Astrocyte (in vitro differentiated cells and primary cell): ENCODE measurements at regions not wholly inside any gene's neighbourhood (a gene's known extent, or its start where the extent isn't known, plus 50 kb on each side); places are given as distances from the start of the nearest gene placed in this dataset.

ENCODE experiments used
- DNase-seq: peaks from one replicate; pipeline ENCODE4 v3.0.0-alpha.2; 2010; ENCODE audit warnings: low read depth
- FAIRE-seq: peaks from 2 replicates; lab custom pipeline; 2011; peaks lifted over from hg19 to GRCh38; lab: Jason Lieb, UNC
- H2AFZ ChIP-seq: 2 replicates; pipeline ENCODE4 v1.6.0; 2012; ENCODE audit warnings: low read depth, low read length, inconsistent platforms
- H3K27ac ChIP-seq: 2 replicates; pipeline ENCODE4 v1.5.1; 2011; ENCODE audit warnings: low read depth, low read length, inconsistent platforms
- H3K27me3 ChIP-seq: 2 replicates; pipeline ENCODE4 v1.6.0; 2011; ENCODE audit warnings: low read length, inconsistent platforms; ENCODE audit not compliant: insufficient read depth
- H3K36me3 ChIP-seq: 2 replicates; pipeline ENCODE4 v1.5.1; 2011; ENCODE audit warnings: low read length, inconsistent platforms; ENCODE audit not compliant: insufficient read depth
- H3K4me1 ChIP-seq: 2 replicates; pipeline ENCODE4 v1.5.1; 2011; ENCODE audit warnings: low read length, inconsistent platforms; ENCODE audit not compliant: insufficient read depth
- H3K4me2 ChIP-seq: 2 replicates; pipeline ENCODE4 v1.6.0; 2012; ENCODE audit warnings: low read length, inconsistent platforms
- H3K4me3 ChIP-seq: 2 replicates; pipeline ENCODE4 v1.5.1; 2011; ENCODE audit warnings: low read depth, mild to moderate bottlenecking, low read length, inconsistent platforms; ENCODE audit not compliant: insufficient read depth
- H3K79me2 ChIP-seq: 2 replicates; pipeline ENCODE4 v1.6.0; 2012; ENCODE audit warnings: mild to moderate bottlenecking, low read length, inconsistent platforms; ENCODE audit not compliant: insufficient read depth
- H3K9ac ChIP-seq: 2 replicates; pipeline ENCODE4 v1.6.0; 2012; ENCODE audit warnings: mild to moderate bottlenecking, low read length, inconsistent platforms
- H3K9me3 ChIP-seq: 2 replicates; pipeline ENCODE4 v1.5.1; 2012; ENCODE audit warnings: low read depth, mild to moderate bottlenecking, low read length, inconsistent platforms; ENCODE audit not compliant: insufficient read depth
- H4K20me1 ChIP-seq: 2 replicates; pipeline ENCODE4 v1.6.0; 2012; ENCODE audit warnings: low read length, inconsistent platforms; ENCODE audit not compliant: insufficient read depth
- H3K27ac Mint-ChIP-seq: one replicate; pipeline ENCODE4 v1.8.0; 2021; ENCODE audit warnings: mild to moderate bottlenecking, mixed read lengths; ENCODE audit not compliant: unreplicated experiment
- H3K27me3 Mint-ChIP-seq: one replicate; pipeline ENCODE4 v1.8.0; 2021; ENCODE audit warnings: low read depth, mixed read lengths; ENCODE audit not compliant: unreplicated experiment
- H3K36me3 Mint-ChIP-seq: one replicate; pipeline ENCODE4 v1.8.0; 2021; ENCODE audit warnings: low read depth, mixed read lengths; ENCODE audit not compliant: unreplicated experiment
- H3K4me1 Mint-ChIP-seq: one replicate; pipeline ENCODE4 v1.8.0; 2021; ENCODE audit warnings: low read depth, mixed read lengths; ENCODE audit not compliant: unreplicated experiment
- H3K4me3 Mint-ChIP-seq: one replicate; pipeline ENCODE4 v1.8.0; 2021; ENCODE audit warnings: mild to moderate bottlenecking, moderate library complexity, mixed read lengths; ENCODE audit not compliant: unreplicated experiment
- H3K9me3 Mint-ChIP-seq: one replicate; pipeline ENCODE4 v1.8.0; 2021; ENCODE audit warnings: mild to moderate bottlenecking, mixed read lengths; ENCODE audit not compliant: unreplicated experiment
- CTCF ChIP-seq: IDR thresholded peaks from 2 replicates; pipeline ENCODE4 v1.5.1; 2011; ENCODE audit warnings: low read depth, mild to moderate bottlenecking, inconsistent platforms, low read length, moderate library complexity; ENCODE audit not compliant: insufficient read depth
- EZH2 ChIP-seq: IDR thresholded peaks from 2 replicates; pipeline ENCODE4 v1.6.1; 2012; ENCODE audit warnings: mild to moderate bottlenecking, low read length, inconsistent platforms; ENCODE audit not compliant: insufficient read depth

GRCh38 chr2:236861196-236861875, 224.4 kb upstream of the COPS8 start:
- peaks cover 17% of the 10 kb centered on the region for H3K9me3 Mint-ChIP-seq
- no peaks in the 10 kb centered on the region for H3K27me3 ChIP-seq
- H3K79me2 ChIP-seq, result no peaks in the 10 kb centered on the region
- H3K4me3 Mint-ChIP-seq, result no peak overlapping the region
- H3K9ac ChIP-seq, result no peak overlapping the region
- H3K4me1 ChIP-seq, result peaks cover 13% of the 10 kb centered on the region
- H2AFZ ChIP-seq, result no peak overlapping the region
- no peak overlapping the region for H3K4me3 ChIP-seq
- no peak overlapping the region for H3K4me2 ChIP-seq
- peaks cover 9% of the 10 kb centered on the region for H3K9me3 ChIP-seq
- no peaks in the 10 kb centered on the region for H3K36me3 ChIP-seq
- H3K4me1 Mint-ChIP-seq, result peaks cover 16% of the 10 kb centered on the region
- H3K27me3 Mint-ChIP-seq, result peaks cover 15% of the 10 kb centered on the region
- FAIRE-seq (no peak), DNase-seq (no peak)
- H3K36me3 Mint-ChIP-seq, result no peaks in the 10 kb centered on the region
- no peak for TF ChIP-seq CTCF
- no peak for TF ChIP-seq EZH2
- no peaks in the 10 kb centered on the region for H4K20me1 ChIP-seq
- H3K27ac Mint-ChIP-seq, result no peak overlapping the region
- no peak overlapping the region for H3K27ac ChIP-seq

- H4K20me1 ChIP-seq, result no peaks in the 10 kb centered on the region
- TF ChIP-seq CTCF (no peak), EZH2 (no peak)
- Mint-ChIP-seq H3K9me3 (peaks cover 17% of the 10 kb centered on the region), H3K4me3 (no peak overlapping the region), H3K27me3 (peaks cover 11% of the 10 kb centered on the region), H3K36me3 (no peaks in the 10 kb centered on the region), H3K27ac (no peak overlapping the region), H3K4me1 (peaks cover 12% of the 10 kb centered on the region)
- H3K9me3 ChIP-seq, result peaks cover 9% of the 10 kb centered on the region
- H3K36me3 ChIP-seq, result no peaks in the 10 kb centered on the region
- no peak for DNase-seq
- no peak overlapping the region for H3K9ac ChIP-seq
- H3K4me3 ChIP-seq, result no peak overlapping the region
- no peak overlapping the region for H3K4me2 ChIP-seq
- H3K4me1 ChIP-seq, result peaks cover 13% of the 10 kb centered on the region
- no peak overlapping the region for H2AFZ ChIP-seq
- no peak for FAIRE-seq
- H3K27me3 ChIP-seq, result no peaks in the 10 kb centered on the region
- no peaks in the 10 kb centered on the region for H3K79me2 ChIP-seq
- H3K27ac ChIP-seq, result peak overlapping the region; percentile 70
These were observed 223.7 kb upstream of the COPS8 start for GRCh38 chr2:236861944-236862343.

GRCh38 chr2:236862526-236862925, 223.2 kb upstream of the COPS8 start:
- Histone ChIP-seq H3K27me3 (no peaks in the 10 kb centered on the region), H3K27ac (peak overlapping the region; percentile 70), H3K36me3 (no peaks in the 10 kb centered on the region), H2AFZ (no peak overlapping the region), H3K4me1 (peaks cover 13% of the 10 kb centered on the region), H3K79me2 (no peaks in the 10 kb centered on the region), H3K4me3 (no peak overlapping the region), H3K9ac (peak overlapping the region; percentile 43), H4K20me1 (no peaks in the 10 kb centered on the region), H3K9me3 (peaks cover 9% of the 10 kb centered on the region), H3K4me2 (peak overlapping the region; percentile 38)
- no peak for FAIRE-seq
- peaks cover 11% of the 10 kb centered on the region for H3K4me1 Mint-ChIP-seq
- H3K9me3 Mint-ChIP-seq, result peaks cover 17% of the 10 kb centered on the region
- no peak for DNase-seq
- TF ChIP-seq CTCF (no peak), EZH2 (no peak)
- H3K27ac Mint-ChIP-seq, result peak overlapping the region; percentile 75
- H3K4me3 Mint-ChIP-seq, result no peak overlapping the region
- no peaks in the 10 kb centered on the region for H3K36me3 Mint-ChIP-seq
- peaks cover 11% of the 10 kb centered on the region for H3K27me3 Mint-ChIP-seq
